Ovary (tissue), 3 donors: ENCODE measurements at regions not wholly inside any gene's neighbourhood (a gene's known extent, or its start where the extent isn't known, plus 50 kb on each side); places are given as distances from the start of the nearest gene placed in this dataset.

Experiments
- CTCF ChIP-seq, 3 donors: fragments of 450-650 bp in 2 of 3; fragments of 200-600 bp in 1 of 3; IDR thresholded peaks; one replicate each; pipeline versions ENCODE4 v1.5.1 to v1.8.0; 2016 to 2022; ENCODE audit warnings: antibody characterized with exemption in 3 of 3, mild to moderate bottlenecking in 1 of 3
- EP300 ChIP-seq: sonication (generic); formaldehyde crosslinking; IDR thresholded peaks from one replicate; pipeline ENCODE4 v1.6.1; 2017; ENCODE audit warnings: antibody characterized with exemption
- donor health status: DM: no; HTN: no; CAD: no.

- TF ChIP-seq EP300 (no peak), CTCF (IDR thresholded peaks at IDR 0.05) (no peak)
Observed at GRCh38 chr2:71876542-71877451, 270.9 kb downstream of the CYP26B1 start.
